ENCODE measurements at regions not wholly inside any gene's neighbourhood (a gene's known extent, or its start where the extent isn't known, plus 50 kb on each side); places are given as distances from the start of the nearest gene placed in this dataset.

- no peak for DNase-seq
- Histone ChIP-seq H3K27ac (ENCODE audit: low read length) (no peak overlapping the region), H3K4me1 (ENCODE audit: control insufficient read depth, insufficient read depth, low read length) (no peaks in the 10 kb centered on the region), H3K9me3 (ENCODE audit: control insufficient read depth, low read length) (no peaks in the 10 kb centered on the region), H3K4me3 (ENCODE audit: low read length) (no peak overlapping the region), H3K27me3 (ENCODE audit: control insufficient read depth, insufficient read depth) (no peaks in the 10 kb centered on the region)
- WGBS = 83% methylated on average over 6 of the region's 6 CpGs
- intact Hi-C loops (cut with DNase I) = no loop called here
- ATAC-seq = no peak
These were observed 358.4 kb upstream of the SOX5 start for GRCh38 chr12:24307716-24308335.

GRCh38 chr12:24307153-24307552 is 357.7 kb upstream of the SOX5 start:
- Histone ChIP-seq H3K4me1 (ENCODE audit: control insufficient read depth, insufficient read depth, low read length) (no peaks in the 10 kb centered on the region), H3K9me3 (ENCODE audit: control insufficient read depth, low read length) (no peaks in the 10 kb centered on the region), H3K4me3 (ENCODE audit: low read length) (no peak overlapping the region), H3K27me3 (ENCODE audit: control insufficient read depth, insufficient read depth) (no peaks in the 10 kb centered on the region), H3K27ac (ENCODE audit: low read length) (no peak overlapping the region)
- DNase-seq (no peak), ATAC-seq (no peak)
- intact Hi-C loops (cut with DNase I) = no loop called here
- WGBS = 84% methylated on average over 3 of the region's 3 CpGs

GRCh38 chr12:24306001-24306400 is 356.5 kb upstream of the SOX5 start:
- intact Hi-C loops (cut with DNase I) = no loop called here
- WGBS = 82% methylated on average over 6 of the region's 6 CpGs

GRCh38 chr12:24304285-24304684 is 354.8 kb upstream of the SOX5 start:
- Histone ChIP-seq H3K4me3 (ENCODE audit: low read length) (no peak overlapping the region), H3K4me1 (ENCODE audit: control insufficient read depth, insufficient read depth, low read length) (no peaks in the 10 kb centered on the region), H3K27me3 (ENCODE audit: control insufficient read depth, insufficient read depth) (no peaks in the 10 kb centered on the region), H3K27ac (ENCODE audit: low read length) (no peak overlapping the region), H3K9me3 (ENCODE audit: control insufficient read depth, low read length) (no peaks in the 10 kb centered on the region)
- intact Hi-C loops (cut with DNase I) = no loop called here
- DNase-seq (no peak), ATAC-seq (no peak)
- 96% methylated on average over 4 of the region's 4 CpGs for WGBS

More at GRCh38 chr12:24306001-24306400, 356.5 kb upstream of the SOX5 start:
- ATAC-seq (no peak), DNase-seq (no peak)
- no peaks in the 10 kb centered on the region for H3K4me1 ChIP-seq (ENCODE audit: control insufficient read depth, insufficient read depth, low read length)
- H3K27ac ChIP-seq (ENCODE audit: low read length) = no peak overlapping the region
- no peaks in the 10 kb centered on the region for H3K9me3 ChIP-seq (ENCODE audit: control insufficient read depth, low read length)
- H3K27me3 ChIP-seq (ENCODE audit: control insufficient read depth, insufficient read depth) = no peaks in the 10 kb centered on the region
- H3K4me3 ChIP-seq (ENCODE audit: low read length) = no peak overlapping the region

GRCh38 chr12:24302708-24303107 is 353.2 kb upstream of the SOX5 start:
- no peak for ATAC-seq
- Histone ChIP-seq H3K27me3 (ENCODE audit: control insufficient read depth, insufficient read depth) (no peaks in the 10 kb centered on the region), H3K4me3 (ENCODE audit: low read length) (no peak overlapping the region), H3K4me1 (ENCODE audit: control insufficient read depth, insufficient read depth, low read length) (no peaks in the 10 kb centered on the region), H3K27ac (ENCODE audit: low read length) (no peak overlapping the region), H3K9me3 (ENCODE audit: control insufficient read depth, low read length) (no peaks in the 10 kb centered on the region)
- WGBS = 76% methylated on average over 1 of the region's 1 CpG
- intact Hi-C loops (cut with DNase I) = no loop called here
- no peak for DNase-seq

GRCh38 chr12:24297516-24297915 is 348.0 kb upstream of the SOX5 start:
- DNase-seq (no peak), ATAC-seq (no peak)
- no peaks in the 10 kb centered on the region for H3K4me1 ChIP-seq (ENCODE audit: control insufficient read depth, insufficient read depth, low read length)
- no peaks in the 10 kb centered on the region for H3K9me3 ChIP-seq (ENCODE audit: control insufficient read depth, low read length)
- no peak overlapping the region for H3K4me3 ChIP-seq (ENCODE audit: low read length)
- H3K27ac ChIP-seq (ENCODE audit: low read length) = no peak overlapping the region
- no peaks in the 10 kb centered on the region for H3K27me3 ChIP-seq (ENCODE audit: control insufficient read depth, insufficient read depth)
- 80% methylated on average over 5 of the region's 5 CpGs for WGBS
- intact Hi-C loops (cut with DNase I) = no loop called here

- no peak overlapping the region for H3K27ac ChIP-seq (ENCODE audit: low read length)
- no peaks in the 10 kb centered on the region for H3K27me3 ChIP-seq (ENCODE audit: control insufficient read depth, insufficient read depth)
- ATAC-seq (no peak), DNase-seq (no peak)
- WGBS = 91% methylated on average over 1 of the region's 1 CpG
- H3K9me3 ChIP-seq (ENCODE audit: control insufficient read depth, low read length) = no peaks in the 10 kb centered on the region
- H3K4me3 ChIP-seq (ENCODE audit: low read length) = no peak overlapping the region
- H3K4me1 ChIP-seq (ENCODE audit: control insufficient read depth, insufficient read depth, low read length) = no peaks in the 10 kb centered on the region
- intact Hi-C loops (cut with DNase I) = no loop called here
These were observed 344.1 kb upstream of the SOX5 start for GRCh38 chr12:24293549-24293948.

GRCh38 chr12:24287963-24288362 is 338.5 kb upstream of the SOX5 start:
- intact Hi-C loops (cut with DNase I) = no loop called here
- 83% methylated on average over 1 of the region's 1 CpG for WGBS
- Histone ChIP-seq H3K27ac (ENCODE audit: low read length) (no peak overlapping the region), H3K4me3 (ENCODE audit: low read length) (no peak overlapping the region), H3K27me3 (ENCODE audit: control insufficient read depth, insufficient read depth) (no peaks in the 10 kb centered on the region), H3K9me3 (ENCODE audit: control insufficient read depth, low read length) (no peaks in the 10 kb centered on the region), H3K4me1 (ENCODE audit: control insufficient read depth, insufficient read depth, low read length) (peaks cover 1% of the 10 kb centered on the region)
- ATAC-seq (no peak), DNase-seq (no peak)

- Histone ChIP-seq H3K4me1 (ENCODE audit: control insufficient read depth, insufficient read depth, low read length) (peaks cover 1% of the 10 kb centered on the region), H3K27ac (ENCODE audit: low read length) (no peak overlapping the region), H3K4me3 (ENCODE audit: low read length) (no peak overlapping the region), H3K27me3 (ENCODE audit: control insufficient read depth, insufficient read depth) (no peaks in the 10 kb centered on the region), H3K9me3 (ENCODE audit: control insufficient read depth, low read length) (no peaks in the 10 kb centered on the region)
- DNase-seq (no peak), ATAC-seq (no peak)
- 79% methylated on average over 3 of the region's 3 CpGs for WGBS
- intact Hi-C loops (cut with DNase I) = no loop called here
These were observed 336.0 kb upstream of the SOX5 start for GRCh38 chr12:24285448-24285847.

GRCh38 chr12:24281341-24281740 is 331.9 kb upstream of the SOX5 start:
- 91% methylated on average over 5 of the region's 5 CpGs for WGBS
- H3K9me3 ChIP-seq (ENCODE audit: control insufficient read depth, low read length) = no peaks in the 10 kb centered on the region
- ATAC-seq (no peak), DNase-seq (no peak)
- no peak overlapping the region for H3K27ac ChIP-seq (ENCODE audit: low read length)
- no peaks in the 10 kb centered on the region for H3K27me3 ChIP-seq (ENCODE audit: control insufficient read depth, insufficient read depth)
- intact Hi-C loops (cut with DNase I) = no loop called here
- no peak overlapping the region for H3K4me3 ChIP-seq (ENCODE audit: low read length)
- H3K4me1 ChIP-seq (ENCODE audit: control insufficient read depth, insufficient read depth, low read length) = no peaks in the 10 kb centered on the region

GRCh38 chr12:24280056-24280842 is 330.8 kb upstream of the SOX5 start:
- H3K9me3 ChIP-seq (ENCODE audit: control insufficient read depth, low read length) = no peaks in the 10 kb centered on the region
- no peak for ATAC-seq
- H3K27ac ChIP-seq (ENCODE audit: low read length) = no peak overlapping the region
- no peaks in the 10 kb centered on the region for H3K4me1 ChIP-seq (ENCODE audit: control insufficient read depth, insufficient read depth, low read length)
- H3K27me3 ChIP-seq (ENCODE audit: control insufficient read depth, insufficient read depth) = no peaks in the 10 kb centered on the region
- 65% methylated on average over 6 of the region's 6 CpGs for WGBS
- no peak overlapping the region for H3K4me3 ChIP-seq (ENCODE audit: low read length)
- no peak for DNase-seq
- intact Hi-C loops (cut with DNase I) = no loop called here
